Progenitor cell of endocrine pancreas (in vitro differentiated cells): ENCODE measurements at regions not wholly inside any gene's neighbourhood (a gene's known extent, or its start where the extent isn't known, plus 50 kb on each side); places are given as distances from the start of the nearest gene placed in this dataset.
"Not testable (repeated sequence)": the region's sequence is repeated elsewhere in the genome, so short reads cannot be mapped to it uniquely, and the experiment has no call there.

Experiments
- DNase-seq: peaks from one replicate; pipeline ENCODE4 v3.0.0; 2021; ENCODE audit warnings: low spot score; ENCODE audit not compliant: unreplicated experiment
- H3K27ac Mint-ChIP-seq: 2 replicates; pipeline ENCODE4 v1.8.0; 2021; ENCODE audit warnings: mild to moderate bottlenecking, moderate library complexity, mixed read lengths
- H3K27me3 Mint-ChIP-seq: 2 replicates; pipeline ENCODE4 v1.8.0; 2021; ENCODE audit warnings: mixed read lengths
- H3K36me3 Mint-ChIP-seq: 2 replicates; pipeline ENCODE4 v1.8.0; 2022; ENCODE audit warnings: mixed read lengths; ENCODE audit not compliant: insufficient read depth
- H3K4me1 Mint-ChIP-seq: 2 replicates; pipeline ENCODE4 v1.8.0; 2021; ENCODE audit warnings: low read depth, mixed read lengths
- H3K4me3 Mint-ChIP-seq: 2 replicates; pipeline ENCODE4 v1.8.0; 2021; ENCODE audit warnings: low read depth, mild to moderate bottlenecking, moderate library complexity, mixed read lengths
- H3K9me3 Mint-ChIP-seq: 2 replicates; pipeline ENCODE4 v1.8.0; 2021; ENCODE audit warnings: low read depth, mixed read lengths
- TF ChIP-seq, protein P1 (sequence below): fragments of 200-600 bp; sonication (generic); IDR thresholded peaks from one replicate; pipeline ENCODE4 v1.5.0; 2021; ENCODE audit warnings: antibody characterized with exemption, mild to moderate bottlenecking; ENCODE audit not compliant: unreplicated experiment

DNA sequence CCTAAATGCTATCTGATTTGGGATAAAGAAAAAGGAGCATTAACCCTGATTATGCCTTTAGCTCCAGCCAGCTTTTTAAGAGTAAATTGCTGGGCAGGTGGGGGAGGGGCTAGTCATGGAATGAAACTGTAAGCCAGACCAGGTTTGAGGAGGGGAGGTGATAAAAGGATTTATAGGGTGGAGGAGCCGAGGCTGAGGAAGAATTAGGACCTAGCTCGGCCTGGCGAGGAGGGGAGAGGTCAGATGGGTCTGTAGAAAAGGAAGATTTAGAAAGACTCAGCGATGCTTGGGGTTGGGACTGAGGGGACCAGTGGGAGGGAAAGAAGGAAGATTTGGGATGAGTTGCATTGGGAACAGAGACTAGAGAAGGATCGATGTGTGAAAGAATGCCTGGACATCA lies 583.8 kb upstream of the MDGA2 start:
- H3K4me3 Mint-ChIP-seq, DNase-seq, H3K27ac Mint-ChIP-seq, H3K4me1 Mint-ChIP-seq, H3K9me3 Mint-ChIP-seq, H3K36me3 Mint-ChIP-seq: not testable (repeated sequence)
- peaks cover 27% of the 10 kb centered on the region for H3K27me3 Mint-ChIP-seq

DNA sequence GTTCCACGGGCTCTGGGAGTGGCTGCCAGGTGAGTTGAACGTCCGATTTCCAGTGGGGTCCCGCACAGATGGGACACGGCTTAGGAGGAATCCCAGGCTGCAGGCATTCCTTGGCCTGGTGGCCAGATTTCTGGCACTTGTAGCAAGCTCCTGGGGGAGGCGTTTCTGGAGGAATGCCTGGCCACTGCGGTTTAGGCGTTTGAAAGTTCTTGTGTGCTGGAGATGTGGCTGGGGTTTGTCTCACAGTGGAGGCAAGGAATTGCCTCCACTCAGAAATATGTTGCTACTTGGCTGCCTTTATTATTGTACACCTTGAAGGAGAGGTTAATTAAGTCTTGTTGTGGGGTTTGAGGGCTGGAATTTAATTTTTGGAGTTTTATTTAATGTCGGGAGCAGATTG lies 583.3 kb upstream of the MDGA2 start:
- H3K4me3 Mint-ChIP-seq, DNase-seq, H3K4me1 Mint-ChIP-seq, H3K36me3 Mint-ChIP-seq, H3K9me3 Mint-ChIP-seq, H3K27ac Mint-ChIP-seq: not testable (repeated sequence)
- H3K27me3 Mint-ChIP-seq, result peaks cover 27% of the 10 kb centered on the region

DNA sequence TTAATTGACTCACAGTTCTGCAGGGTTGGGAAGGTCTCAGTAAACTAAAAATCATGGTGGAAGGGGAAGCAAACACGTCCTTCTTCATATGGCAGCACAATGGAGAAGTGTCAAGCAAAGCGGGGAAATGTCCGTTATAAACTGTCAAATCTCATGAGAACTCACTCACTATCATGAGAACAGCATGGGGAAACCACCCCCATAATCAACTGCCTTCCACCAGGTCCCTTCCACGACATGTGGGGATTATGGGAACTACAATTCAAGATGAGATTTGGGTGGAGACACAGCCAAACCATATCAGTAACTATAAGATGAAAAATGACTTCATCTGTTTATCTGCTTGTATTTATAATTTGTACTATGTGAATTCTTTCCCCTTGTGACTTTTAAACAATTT lies 577.6 kb upstream of the MDGA2 start:
- Mint-ChIP-seq H3K36me3 (no peaks in the 10 kb centered on the region), H3K9me3 (no peaks in the 10 kb centered on the region), H3K27ac (no peak overlapping the region), H3K27me3 (no peaks in the 10 kb centered on the region), H3K4me1 (no peaks in the 10 kb centered on the region), H3K4me3 (no peak overlapping the region)
- no peak for DNase-seq
- TF ChIP-seq, protein P1, sequence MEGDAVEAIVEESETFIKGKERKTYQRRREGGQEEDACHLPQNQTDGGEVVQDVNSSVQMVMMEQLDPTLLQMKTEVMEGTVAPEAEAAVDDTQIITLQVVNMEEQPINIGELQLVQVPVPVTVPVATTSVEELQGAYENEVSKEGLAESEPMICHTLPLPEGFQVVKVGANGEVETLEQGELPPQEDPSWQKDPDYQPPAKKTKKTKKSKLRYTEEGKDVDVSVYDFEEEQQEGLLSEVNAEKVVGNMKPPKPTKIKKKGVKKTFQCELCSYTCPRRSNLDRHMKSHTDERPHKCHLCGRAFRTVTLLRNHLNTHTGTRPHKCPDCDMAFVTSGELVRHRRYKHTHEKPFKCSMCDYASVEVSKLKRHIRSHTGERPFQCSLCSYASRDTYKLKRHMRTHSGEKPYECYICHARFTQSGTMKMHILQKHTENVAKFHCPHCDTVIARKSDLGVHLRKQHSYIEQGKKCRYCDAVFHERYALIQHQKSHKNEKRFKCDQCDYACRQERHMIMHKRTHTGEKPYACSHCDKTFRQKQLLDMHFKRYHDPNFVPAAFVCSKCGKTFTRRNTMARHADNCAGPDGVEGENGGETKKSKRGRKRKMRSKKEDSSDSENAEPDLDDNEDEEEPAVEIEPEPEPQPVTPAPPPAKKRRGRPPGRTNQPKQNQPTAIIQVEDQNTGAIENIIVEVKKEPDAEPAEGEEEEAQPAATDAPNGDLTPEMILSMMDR, result no peak

DNA sequence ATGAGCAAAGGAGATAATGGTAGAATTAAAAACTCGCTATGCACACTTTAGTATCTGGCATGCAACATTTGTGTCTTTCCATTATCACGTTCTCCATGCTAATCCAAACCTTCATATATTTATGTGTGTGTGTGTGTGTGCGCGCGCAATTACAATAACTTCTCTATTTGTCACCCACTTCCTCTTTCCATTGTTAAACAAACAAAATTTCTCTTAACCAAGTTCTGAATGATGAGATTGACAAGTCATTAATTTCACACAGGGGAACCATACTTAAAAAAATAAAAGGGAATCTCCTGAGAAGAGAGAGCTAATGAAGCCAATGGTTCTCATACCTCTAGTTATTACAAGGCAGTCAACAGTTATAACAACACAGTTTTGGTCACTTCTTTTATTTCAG lies 575.9 kb upstream of the MDGA2 start:
- TF ChIP-seq, protein P1, result no peak
- Mint-ChIP-seq H3K9me3 (no peaks in the 10 kb centered on the region), H3K27ac (no peak overlapping the region)

DNA sequence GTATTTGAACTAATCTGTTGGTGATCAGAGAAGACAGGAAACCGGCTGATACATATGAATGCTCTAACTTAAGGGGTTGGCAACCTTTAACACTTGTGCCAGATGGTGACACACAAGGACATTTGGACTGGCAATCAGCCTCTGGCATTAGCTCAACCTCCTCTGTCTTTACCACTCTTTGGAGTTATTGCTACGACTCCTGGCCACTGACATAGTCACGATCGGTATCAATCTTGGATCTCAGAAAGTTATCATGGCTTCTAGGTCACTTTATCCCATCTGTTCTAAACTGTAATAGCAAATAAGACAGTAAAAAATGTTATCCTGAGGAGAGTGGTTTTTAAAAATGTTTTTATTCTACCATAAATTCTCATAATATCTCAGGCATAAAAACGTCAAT lies 575.2 kb upstream of the MDGA2 start:
- no peak overlapping the region for H3K27ac Mint-ChIP-seq
- H3K9me3 Mint-ChIP-seq, result no peaks in the 10 kb centered on the region

More for the DNA sequence above, 575.9 kb upstream of the MDGA2 start:
- DNase-seq, result no peak
- Mint-ChIP-seq H3K36me3 (no peaks in the 10 kb centered on the region), H3K27me3 (no peaks in the 10 kb centered on the region), H3K4me3 (no peak overlapping the region), H3K4me1 (no peaks in the 10 kb centered on the region)

DNA sequence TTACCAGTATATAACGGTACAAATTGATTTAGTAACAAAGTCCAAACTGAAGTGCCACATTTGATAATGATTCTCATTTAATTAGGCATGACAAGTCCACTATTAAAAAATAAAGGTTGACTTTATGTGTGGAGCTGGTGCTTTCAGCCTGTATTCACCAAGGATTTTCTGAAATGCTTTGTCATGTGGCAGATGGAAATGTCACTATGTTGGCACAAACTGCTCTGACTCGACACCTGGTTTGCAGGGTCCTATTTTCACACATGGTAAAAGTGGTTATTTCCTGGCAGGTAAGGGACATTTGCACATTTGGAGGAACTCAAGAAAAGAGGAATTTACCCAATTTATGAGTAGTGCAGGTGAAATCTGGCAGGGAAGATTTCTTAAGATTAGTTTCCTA lies 572.6 kb upstream of the MDGA2 start:
- H3K4me1 Mint-ChIP-seq, result no peaks in the 10 kb centered on the region
- no peak overlapping the region for H3K4me3 Mint-ChIP-seq
- no peaks in the 10 kb centered on the region for H3K36me3 Mint-ChIP-seq
- no peak overlapping the region for H3K27ac Mint-ChIP-seq
- TF ChIP-seq, protein P1, result no peak
- no peaks in the 10 kb centered on the region for H3K27me3 Mint-ChIP-seq
- no peaks in the 10 kb centered on the region for H3K9me3 Mint-ChIP-seq
- DNase-seq, result no peak

More for the DNA sequence above, 575.2 kb upstream of the MDGA2 start:
- Mint-ChIP-seq H3K36me3 (no peaks in the 10 kb centered on the region), H3K4me3 (no peak overlapping the region), H3K27me3 (no peaks in the 10 kb centered on the region), H3K4me1 (no peaks in the 10 kb centered on the region)
- TF ChIP-seq, protein P1, result no peak
- no peak for DNase-seq
